ENCODE measurements at regions not wholly inside any gene's neighbourhood (a gene's known extent, or its start where the extent isn't known, plus 50 kb on each side); places are given as distances from the start of the nearest gene placed in this dataset.

DNA sequence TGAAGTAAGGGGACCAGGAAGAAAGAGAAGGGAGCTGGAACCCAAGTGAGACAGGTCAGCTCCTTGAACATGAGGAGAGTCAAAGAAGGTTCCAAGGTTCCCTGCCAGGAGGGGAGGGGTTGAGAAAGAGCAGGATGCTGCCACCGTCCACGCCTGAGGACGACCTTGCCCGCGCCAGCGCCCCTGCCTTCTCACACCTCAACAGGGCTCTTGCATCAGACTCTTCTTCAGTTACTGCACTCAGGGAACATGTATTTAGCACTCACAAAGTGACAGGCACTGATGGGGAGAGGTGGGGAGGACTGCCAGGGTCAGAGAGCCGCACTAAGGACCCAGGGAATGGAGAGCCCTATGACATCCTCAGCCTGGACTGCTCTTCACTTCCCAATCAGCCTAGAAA lies 102.1 kb upstream of the NUDT4 start:
- POLR2A ChIA-PET: no interaction called here
- Mint-ChIP-seq H3K4me1 (peaks cover 5 to 39% (median 21%) of the 10 kb centered on the region in 4 donors), H3K4me3 (no peak overlapping the region), H3K27me3 (no peaks in the 10 kb centered on the region), H3K9me3 (peaks cover 0 to 10% (median 0%) of the 10 kb centered on the region in 9 donors), H3K27ac (no peak overlapping the region), H3K36me3 (no peaks in the 10 kb centered on the region)
- DNase-seq (no peak), ATAC-seq (no peak)

- Mint-ChIP-seq H3K36me3 (no peaks in the 10 kb centered on the region), H3K4me3 (no peak overlapping the region), H3K27ac (peak overlapping the region in 1 of 10 donors; percentile 18)
These were observed 97.9 kb upstream of the NUDT4 start for GRCh38 chr12:93279565-93280412.

GRCh38 chr12:93287149-93287548 lies 90.6 kb upstream of the NUDT4 start:
- H3K36me3 Mint-ChIP-seq: no peaks in the 10 kb centered on the region
- H3K4me3 Mint-ChIP-seq: no peak overlapping the region
- H3K27ac Mint-ChIP-seq: no peak overlapping the region
- peaks cover 0 to 2% (median 0%) of the 10 kb centered on the region in 4 donors for H3K4me1 Mint-ChIP-seq
- ATAC-seq: no peak
- POLR2A ChIA-PET: no interaction called here
- H3K27me3 Mint-ChIP-seq: no peaks in the 10 kb centered on the region
- H3K9me3 Mint-ChIP-seq: peaks cover 0 to 3% (median 0%) of the 10 kb centered on the region in 9 donors
- no peak for DNase-seq

More at GRCh38 chr12:93279565-93280412, 97.9 kb upstream of the NUDT4 start:
- DNase-seq (no peak), ATAC-seq (no peak)
- Mint-ChIP-seq H3K9me3 (peaks cover 0 to 3% (median 0%) of the 10 kb centered on the region in 9 donors), H3K4me1 (peaks cover under 1 to 18% (median 2%) of the 10 kb centered on the region in 4 donors), H3K27me3 (no peaks in the 10 kb centered on the region)
- POLR2A ChIA-PET: no interaction called here

DNA sequence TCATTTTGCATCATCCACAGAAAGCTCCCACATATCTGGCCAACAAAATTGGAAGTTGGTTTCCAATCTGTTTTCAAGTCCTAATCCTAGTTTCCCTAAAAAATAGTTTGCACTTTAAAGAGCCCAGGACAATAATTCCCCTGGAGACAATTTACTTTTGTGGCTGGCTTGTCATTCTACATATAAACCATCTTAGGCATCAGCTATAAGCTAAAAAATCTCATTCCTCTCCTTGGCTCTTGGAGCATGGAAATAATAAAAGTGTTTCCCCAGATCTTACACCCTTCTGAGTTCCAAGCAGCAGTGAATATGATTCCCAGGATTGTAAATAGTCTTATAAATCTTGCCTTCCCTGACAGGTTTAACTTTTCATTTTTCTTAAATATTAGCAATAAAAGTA lies 89.1 kb upstream of the NUDT4 start:
- no peak overlapping the region for H3K4me3 Mint-ChIP-seq
- H3K27me3 Mint-ChIP-seq: no peaks in the 10 kb centered on the region
- H3K9me3 Mint-ChIP-seq: peaks cover 0 to 3% (median 0%) of the 10 kb centered on the region in 9 donors
- H3K36me3 Mint-ChIP-seq: no peaks in the 10 kb centered on the region
- H3K27ac Mint-ChIP-seq: no peak overlapping the region
- peaks cover 0 to 2% (median 0%) of the 10 kb centered on the region in 4 donors for H3K4me1 Mint-ChIP-seq
- POLR2A ChIA-PET: no interaction called here
- no peak for DNase-seq
- ATAC-seq: no peak

GRCh38 chr12:93290391-93290790 lies 87.3 kb upstream of the NUDT4 start:
- POLR2A ChIA-PET: no interaction called here
- ATAC-seq: no peak
- no peak overlapping the region for H3K4me3 Mint-ChIP-seq

DNA sequence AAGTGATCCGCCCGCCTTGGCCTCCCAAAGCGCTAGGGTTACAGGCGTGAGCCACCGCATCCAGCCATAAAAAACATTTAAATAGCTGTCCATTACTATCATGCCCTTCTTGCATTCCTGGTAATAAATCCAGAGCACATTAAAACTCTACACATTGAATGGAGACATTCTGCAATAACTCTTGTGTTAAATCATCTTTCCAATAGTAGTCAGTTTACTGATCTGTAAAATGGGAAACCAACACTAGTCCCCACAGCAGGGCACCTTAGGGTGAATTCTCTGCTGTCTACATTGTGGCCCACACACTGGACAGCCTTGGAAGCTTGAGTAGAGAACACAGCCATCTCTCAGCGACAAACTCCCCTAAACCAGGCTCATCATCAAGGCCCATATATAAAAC lies 85.5 kb upstream of the NUDT4 start:
- Mint-ChIP-seq H3K27ac (peak overlapping the region in 1 of 10 donors; percentile 41), H3K4me1 (peaks cover 3 to 10% (median 5%) of the 10 kb centered on the region in 4 donors), H3K4me3 (no peak overlapping the region), H3K27me3 (no peaks in the 10 kb centered on the region), H3K9me3 (no peaks in the 10 kb centered on the region), H3K36me3 (no peaks in the 10 kb centered on the region)
- POLR2A ChIA-PET: no interaction called here
- ATAC-seq (no peak), DNase-seq (no peak)

More at GRCh38 chr12:93290391-93290790, 87.3 kb upstream of the NUDT4 start:
- peaks cover 0 to 2% (median 0%) of the 10 kb centered on the region in 4 donors for H3K4me1 Mint-ChIP-seq
- H3K36me3 Mint-ChIP-seq: no peaks in the 10 kb centered on the region
- H3K27me3 Mint-ChIP-seq: no peaks in the 10 kb centered on the region
- H3K9me3 Mint-ChIP-seq: no peaks in the 10 kb centered on the region
- no peak for DNase-seq
- peak overlapping the region in 1 of 10 donors; percentile 66 for H3K27ac Mint-ChIP-seq

DNA sequence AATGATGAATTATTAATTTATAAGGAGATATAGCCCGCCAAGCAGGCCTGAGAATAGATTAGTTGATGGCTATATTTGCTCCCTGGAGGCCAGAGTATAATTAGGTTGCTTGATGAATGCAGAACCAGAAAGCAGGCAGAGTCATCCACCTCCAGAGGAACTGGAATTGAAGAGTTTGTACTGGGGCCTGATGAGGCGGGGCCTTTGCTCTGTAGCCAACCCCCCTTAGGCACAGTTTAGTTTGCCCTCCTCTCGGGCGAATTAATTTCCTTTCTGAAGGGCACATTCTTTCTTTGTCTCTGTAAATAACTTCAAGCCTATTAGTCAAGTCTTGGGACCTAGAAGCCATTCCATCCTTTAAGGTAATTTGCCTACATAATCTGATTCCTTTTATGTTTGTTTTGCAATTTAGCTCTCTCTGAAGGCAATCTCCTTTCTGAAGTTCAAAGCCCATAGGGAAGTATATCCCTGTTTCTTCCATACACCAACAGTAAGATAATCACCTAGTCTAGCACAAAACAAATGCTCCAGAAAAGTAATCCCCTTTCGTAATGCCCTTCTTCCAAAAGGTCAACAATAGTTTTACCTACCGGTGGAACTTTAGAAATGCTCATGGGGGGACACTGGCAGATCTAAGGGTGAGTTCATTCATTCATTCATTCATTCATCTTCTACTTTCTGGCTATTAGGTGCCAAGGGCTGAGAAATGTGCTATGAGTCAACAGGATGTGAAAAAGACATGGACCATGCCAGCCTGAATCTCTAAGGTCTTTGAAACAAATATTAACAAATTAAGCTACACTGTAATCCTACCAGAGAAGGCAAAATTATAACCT lies 84.8 kb upstream of the NUDT4 start:
- DNase-seq (no peak), ATAC-seq (no peak)
- Mint-ChIP-seq H3K36me3 (no peaks in the 10 kb centered on the region), H3K27me3 (no peaks in the 10 kb centered on the region), H3K4me1 (peaks cover 4 to 12% (median 6%) of the 10 kb centered on the region in 4 donors), H3K27ac (no peak overlapping the region), H3K4me3 (no peak overlapping the region), H3K9me3 (no peaks in the 10 kb centered on the region)
- POLR2A ChIA-PET: no interaction called here

DNA sequence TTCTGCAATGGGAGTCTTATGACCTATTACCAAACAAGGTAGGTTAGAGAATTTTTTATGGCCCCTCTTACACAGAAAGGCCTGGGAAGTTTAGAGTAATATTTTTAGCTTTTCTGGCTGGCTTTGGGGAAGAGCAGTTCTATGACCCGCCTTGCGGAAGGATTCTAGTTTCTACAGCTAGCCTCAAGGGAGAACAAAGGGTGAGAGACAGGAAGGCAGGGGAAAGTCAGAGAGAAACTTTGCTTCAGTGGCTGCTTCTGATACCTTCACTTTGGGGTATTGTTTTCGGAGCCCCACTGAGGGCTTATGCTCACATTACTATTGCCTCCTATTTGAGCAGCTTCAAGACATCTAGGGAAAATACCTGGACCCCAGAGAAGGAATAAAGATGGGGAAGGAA lies 80.7 kb upstream of the NUDT4 start:
- Mint-ChIP-seq H3K36me3 (no peaks in the 10 kb centered on the region), H3K9me3 (no peaks in the 10 kb centered on the region), H3K4me1 (peaks cover 4 to 12% (median 6%) of the 10 kb centered on the region in 4 donors), H3K27me3 (no peaks in the 10 kb centered on the region), H3K4me3 (peak overlapping the region in 2 of 10 donors; percentile 27 to 65), H3K27ac (peak overlapping the region in 4 of 10 donors; percentile 22 to 84 (median 50))
- ATAC-seq (no peak), DNase-seq (peak in 1 of 10 donors; percentile 30)
- POLR2A ChIA-PET: interaction anchor here (0.6 kb wide), 1 partner anchor 25 kb away, joined by 5 read pairs; no protein-coding TSS in a partner anchor

DNA sequence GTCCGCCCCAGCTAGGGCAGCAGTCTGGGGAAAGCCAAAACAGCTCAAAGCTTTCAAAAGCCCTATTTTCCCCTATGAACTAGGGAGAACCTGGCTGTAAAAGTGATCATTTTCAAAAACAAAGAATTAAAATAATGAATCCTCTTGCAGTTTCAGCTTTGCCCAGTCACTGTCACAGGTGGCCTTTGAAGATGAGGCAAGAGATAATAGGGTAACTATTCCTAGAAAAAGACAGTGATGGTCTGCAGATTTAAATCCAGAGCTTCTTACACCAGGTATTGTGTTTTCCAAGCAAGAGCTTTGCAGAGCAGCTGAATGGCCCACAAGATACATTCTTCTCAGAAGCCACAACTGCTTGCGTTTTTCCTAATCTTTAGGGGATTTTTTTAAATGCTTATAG lies 80.2 kb upstream of the NUDT4 start:
- H3K27me3 Mint-ChIP-seq: no peaks in the 10 kb centered on the region

DNA sequence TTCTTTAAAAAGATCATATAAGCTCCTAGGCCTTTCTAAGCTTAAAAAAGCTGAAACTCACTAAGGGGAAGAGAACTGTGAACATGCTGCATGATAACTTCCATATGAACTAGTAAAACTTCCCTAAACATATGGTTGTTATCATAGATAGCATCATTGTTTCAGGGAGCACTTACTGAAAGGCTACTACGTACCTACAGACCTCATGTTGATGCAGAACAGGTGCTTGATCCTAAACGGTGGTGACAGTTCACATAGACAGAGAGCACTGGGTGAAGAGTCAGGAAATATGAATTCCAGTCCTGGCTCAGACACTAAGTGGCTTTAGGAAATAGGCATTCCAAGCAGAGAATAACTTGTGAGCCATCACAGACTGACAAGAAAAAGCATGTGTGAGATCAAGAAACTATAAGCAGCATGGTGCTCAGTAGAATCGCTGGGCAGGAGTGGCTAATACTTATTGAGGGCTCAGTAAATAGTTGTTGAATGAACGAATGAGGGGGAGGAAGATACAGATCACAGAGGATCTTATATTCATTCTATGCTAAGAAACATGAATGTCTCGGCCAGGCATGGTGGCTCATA lies 78.4 kb upstream of the NUDT4 start:
- POLR2A ChIA-PET: no interaction called here
- Mint-ChIP-seq H3K9me3 (no peaks in the 10 kb centered on the region), H3K4me3 (no peak overlapping the region)

More for the DNA sequence above, 80.2 kb upstream of the NUDT4 start:
- peaks cover 4 to 12% (median 7%) of the 10 kb centered on the region in 4 donors for H3K4me1 Mint-ChIP-seq
- DNase-seq (no peak), ATAC-seq (no peak)
- no peaks in the 10 kb centered on the region for H3K9me3 Mint-ChIP-seq
- POLR2A ChIA-PET: no interaction called here
- no peak overlapping the region for H3K27ac Mint-ChIP-seq
- no peaks in the 10 kb centered on the region for H3K36me3 Mint-ChIP-seq
- peak overlapping the region in 1 of 10 donors; percentile 27 for H3K4me3 Mint-ChIP-seq

DNA sequence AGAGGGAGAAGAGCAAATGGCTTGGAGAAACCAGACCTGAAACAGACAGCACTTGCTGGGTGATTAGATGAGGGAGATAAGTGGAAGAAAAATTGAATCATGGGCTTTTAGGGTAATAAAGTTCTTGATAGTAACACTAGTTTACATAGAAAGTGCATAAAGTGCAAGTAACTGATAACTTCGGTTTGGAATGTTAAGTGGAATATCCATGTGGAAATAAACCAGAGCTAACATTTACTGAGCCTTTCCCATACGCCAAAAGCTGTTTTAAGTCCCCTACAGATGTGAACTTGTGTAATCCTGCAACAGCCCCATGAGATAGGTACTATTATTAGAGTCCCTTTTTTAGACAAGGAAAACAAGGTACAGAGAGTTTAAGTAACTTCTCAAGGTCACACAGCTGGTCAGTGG lies 77.1 kb upstream of the NUDT4 start:
- peaks cover 0 to 7% (median 0%) of the 10 kb centered on the region in 9 donors for H3K9me3 Mint-ChIP-seq

More for the DNA sequence above, 78.4 kb upstream of the NUDT4 start:
- no peaks in the 10 kb centered on the region for H3K36me3 Mint-ChIP-seq
- DNase-seq: no peak
- peaks cover 4 to 13% (median 9%) of the 10 kb centered on the region in 4 donors for H3K4me1 Mint-ChIP-seq
- H3K27me3 Mint-ChIP-seq: no peaks in the 10 kb centered on the region
- no peak overlapping the region for H3K27ac Mint-ChIP-seq
- ATAC-seq: no peak

DNA sequence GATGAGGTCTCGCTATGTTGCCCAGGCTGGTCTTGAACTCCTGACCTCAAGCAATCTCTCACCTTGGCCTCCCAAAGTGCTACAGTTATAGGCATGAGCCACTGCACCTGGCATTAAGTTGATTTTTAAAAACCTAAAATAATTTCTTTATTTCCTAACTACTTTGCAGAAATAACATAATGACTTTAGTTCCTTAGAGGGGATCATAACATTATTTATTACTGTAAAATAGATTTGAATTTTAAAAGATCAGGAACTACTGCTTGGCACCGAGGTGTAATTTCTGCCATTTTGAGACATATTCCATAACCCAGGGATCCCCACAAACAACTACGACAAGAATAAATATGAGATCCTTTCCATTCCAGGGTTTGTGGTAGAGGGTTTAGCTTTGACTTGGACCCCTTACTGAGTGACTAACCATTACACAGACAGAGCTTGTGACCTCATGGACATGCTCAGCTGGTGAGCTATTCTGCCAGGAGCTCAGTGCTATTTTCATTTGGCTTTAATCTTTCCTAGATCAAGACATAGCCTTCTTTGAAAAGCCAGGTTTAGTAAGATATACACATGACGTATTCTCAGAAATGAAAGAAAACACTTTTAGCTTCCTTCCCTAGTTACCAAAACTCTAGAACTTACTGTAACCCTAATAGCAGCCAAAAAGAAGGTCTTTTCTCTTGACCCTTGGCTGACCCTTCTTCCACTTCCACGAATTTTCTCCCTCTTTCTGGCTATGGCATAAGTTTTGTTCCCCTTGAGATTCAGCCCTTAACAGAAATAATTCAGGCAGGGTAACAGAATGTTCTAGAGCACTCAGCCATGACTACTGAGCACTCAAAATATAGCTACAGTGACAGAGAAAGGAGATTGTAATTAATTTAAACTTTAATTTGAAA lies 75.1 kb upstream of the NUDT4 start:
- ATAC-seq: no peak
- H3K36me3 Mint-ChIP-seq: peaks cover 0 to 12% (median 10%) of the 10 kb centered on the region in 3 donors
- H3K27me3 Mint-ChIP-seq: peaks cover 0 to 6% (median 0%) of the 10 kb centered on the region in 5 donors
- peaks cover 6 to 21% (median 13%) of the 10 kb centered on the region in 9 donors for H3K9me3 Mint-ChIP-seq
- no peak overlapping the region for H3K27ac Mint-ChIP-seq
- POLR2A ChIA-PET: no interaction called here
- peaks cover 0 to 6% (median 0%) of the 10 kb centered on the region in 4 donors for H3K4me1 Mint-ChIP-seq
- no peak overlapping the region for H3K4me3 Mint-ChIP-seq
- DNase-seq: no peak

More for the DNA sequence above, 77.1 kb upstream of the NUDT4 start:
- H3K4me1 Mint-ChIP-seq: peaks cover 4 to 13% (median 9%) of the 10 kb centered on the region in 4 donors
- peak overlapping the region in 1 of 10 donors; percentile 29 for H3K27ac Mint-ChIP-seq
- no peak for ATAC-seq
- DNase-seq: no peak
- POLR2A ChIA-PET: no interaction called here
- H3K36me3 Mint-ChIP-seq: peaks cover 0 to 3% (median 0%) of the 10 kb centered on the region in 3 donors
- no peak overlapping the region for H3K4me3 Mint-ChIP-seq
- H3K27me3 Mint-ChIP-seq: no peaks in the 10 kb centered on the region
